SKM-1 (cell line): ENCODE measurements at regions not wholly inside any gene's neighbourhood (a gene's known extent, or its start where the extent isn't known, plus 50 kb on each side); places are given as distances from the start of the nearest gene placed in this dataset.
"Not testable (repeated sequence)": the region's sequence is repeated elsewhere in the genome, so short reads cannot be mapped to it uniquely, and the experiment has no call there.

Experiments
- DNase-seq: peaks from one replicate; lab custom pipeline; 2025; ENCODE audit not compliant: unreplicated experiment; lab: John Stamatoyannopoulos, UW

DNA sequence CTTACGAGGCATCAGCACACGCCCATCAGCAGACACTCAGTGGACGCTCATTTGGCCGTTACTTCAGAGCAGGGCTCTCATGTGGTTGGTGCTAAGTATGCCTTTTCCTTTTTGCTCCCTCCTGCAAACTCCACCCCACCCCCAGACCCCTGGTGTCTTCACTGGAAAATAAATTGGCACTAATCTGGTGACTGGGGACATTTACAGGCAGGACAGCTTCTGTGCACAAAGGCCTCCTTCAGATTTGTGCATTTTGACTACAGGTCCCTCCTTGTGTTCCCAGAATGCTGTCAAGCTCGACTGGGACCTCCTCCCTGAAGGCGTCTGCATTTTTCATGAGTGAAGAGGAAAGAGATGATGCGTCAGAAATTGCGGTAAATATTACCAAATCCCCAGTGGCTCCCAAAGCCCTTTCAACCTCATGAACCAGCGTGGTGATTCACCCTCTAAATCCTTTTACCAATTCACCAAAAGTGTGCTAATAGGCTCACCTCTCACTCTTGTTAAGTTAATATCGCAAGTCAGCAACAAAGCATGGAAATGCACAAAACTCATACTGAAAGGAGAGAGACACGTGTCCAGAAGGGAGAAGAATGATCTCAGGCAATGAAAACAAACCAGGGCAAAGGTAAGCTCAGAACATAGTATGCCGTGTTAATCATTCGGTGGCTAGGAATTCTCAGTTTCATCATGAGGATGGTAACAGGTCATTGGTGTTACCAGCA is 119.0 kb downstream of the NKX6-1 start:
- DNase-seq: no peak

DNA sequence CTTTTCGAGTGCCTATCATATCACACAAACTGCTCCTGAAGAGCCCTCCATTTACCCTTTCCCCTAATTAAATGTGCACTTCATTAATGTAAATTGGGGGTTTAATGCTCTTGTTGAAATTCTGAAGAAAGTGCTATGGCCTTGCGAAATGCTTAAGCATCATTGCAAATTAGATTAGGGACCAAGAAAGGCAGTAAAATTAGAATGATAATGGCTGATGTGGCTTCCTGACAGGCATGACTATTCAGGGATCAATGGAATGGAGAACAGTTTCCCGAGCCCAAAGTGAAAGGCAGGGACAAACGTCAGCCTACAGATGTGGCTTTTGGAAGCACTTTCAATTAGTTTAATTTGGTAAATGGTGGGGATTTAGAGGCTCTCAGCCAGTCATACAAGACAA is 120.1 kb downstream of the NKX6-1 start:
- no peak for DNase-seq

DNA sequence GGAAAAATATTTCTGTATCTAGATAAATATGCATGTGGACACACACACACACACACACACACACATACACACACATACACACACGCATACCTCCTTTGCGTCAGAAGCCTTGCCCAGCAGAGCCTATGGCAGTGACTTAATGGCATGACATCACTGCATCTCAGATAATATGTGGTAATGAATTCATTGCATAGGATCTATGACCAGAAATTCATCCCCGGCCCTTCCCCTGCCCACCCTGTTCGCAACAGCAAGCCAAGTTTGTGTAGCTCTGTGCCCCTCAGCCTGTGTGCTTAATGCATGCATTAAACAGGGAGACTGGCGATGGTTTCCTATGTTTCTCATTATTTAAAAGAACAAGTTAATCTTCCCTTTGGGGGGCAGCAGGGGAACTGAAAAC is 120.7 kb downstream of the NKX6-1 start:
- DNase-seq: no peak

DNA sequence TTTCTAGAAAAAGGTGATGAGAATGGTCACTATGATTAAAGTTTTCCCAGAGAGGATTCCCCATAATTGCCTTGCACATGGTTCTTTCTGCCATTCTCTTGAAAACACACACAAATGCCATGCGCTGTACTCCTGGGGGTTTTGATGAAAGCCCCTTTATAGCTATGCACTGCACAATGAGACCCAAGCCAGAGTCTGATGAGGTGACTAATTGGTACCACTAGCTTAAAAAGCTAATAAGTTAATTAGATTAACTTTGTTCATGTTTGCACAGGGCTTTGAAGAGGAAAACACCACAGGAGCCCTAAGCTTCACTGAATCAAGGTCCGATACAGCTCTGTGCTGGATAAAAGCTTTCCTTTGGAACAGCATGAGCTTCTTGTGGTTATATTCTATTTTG is 132.2 kb downstream of the NKX6-1 start:
- DNase-seq: no peak

DNA sequence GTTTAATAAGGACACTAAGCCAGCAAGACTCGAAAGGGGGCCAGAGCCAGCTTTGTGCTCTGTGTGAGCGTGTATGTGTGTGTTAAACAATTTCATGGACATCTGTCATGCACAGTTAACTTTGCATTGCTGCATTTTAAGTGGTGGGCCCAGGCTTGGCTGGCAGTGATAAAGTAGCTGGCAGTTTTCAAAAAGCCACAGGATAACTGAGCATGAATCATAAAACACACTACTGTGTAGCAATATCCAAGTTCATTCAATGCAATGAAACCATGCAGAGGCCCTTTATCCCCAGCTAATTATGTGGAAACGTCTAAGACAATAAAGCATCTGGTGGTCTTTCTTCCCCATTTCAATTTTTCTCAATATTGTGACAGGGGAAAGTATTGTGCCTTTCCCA is 132.9 kb downstream of the NKX6-1 start:
- DNase-seq: no peak

DNA sequence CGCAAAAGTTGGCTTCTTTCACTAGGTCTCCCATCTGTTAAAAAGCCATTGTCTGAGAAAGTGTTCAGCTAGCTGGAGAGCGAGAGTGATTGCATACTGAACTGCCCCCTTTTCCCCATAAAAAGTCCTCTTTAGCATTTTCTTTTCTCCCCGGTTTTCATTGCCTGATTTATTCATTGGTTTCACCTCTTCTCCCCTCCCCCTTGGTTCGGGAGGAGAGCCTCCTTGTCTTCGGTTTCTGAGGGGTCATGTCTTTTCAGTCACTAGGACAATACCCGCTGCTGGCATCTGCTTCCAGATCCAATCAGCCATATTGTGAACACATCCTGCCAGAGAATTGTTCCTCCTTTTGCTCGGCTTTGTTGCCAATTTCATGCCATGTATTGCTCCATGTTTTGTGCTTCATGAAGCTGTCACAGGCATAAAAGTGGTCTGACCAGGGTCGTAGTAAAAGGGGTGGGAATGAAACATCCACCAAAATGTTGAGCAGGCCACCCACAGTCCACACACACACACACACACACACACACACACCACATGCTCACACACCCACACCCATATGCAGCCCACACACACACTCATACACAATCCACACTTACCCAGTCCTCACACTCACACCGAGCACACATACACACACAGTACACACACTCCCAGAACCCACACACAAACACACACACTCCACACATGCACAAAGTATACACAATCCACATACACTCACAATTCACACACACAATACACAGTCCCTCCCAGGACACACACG is 136.0 kb downstream of the NKX6-1 start:
- no peak for DNase-seq

DNA sequence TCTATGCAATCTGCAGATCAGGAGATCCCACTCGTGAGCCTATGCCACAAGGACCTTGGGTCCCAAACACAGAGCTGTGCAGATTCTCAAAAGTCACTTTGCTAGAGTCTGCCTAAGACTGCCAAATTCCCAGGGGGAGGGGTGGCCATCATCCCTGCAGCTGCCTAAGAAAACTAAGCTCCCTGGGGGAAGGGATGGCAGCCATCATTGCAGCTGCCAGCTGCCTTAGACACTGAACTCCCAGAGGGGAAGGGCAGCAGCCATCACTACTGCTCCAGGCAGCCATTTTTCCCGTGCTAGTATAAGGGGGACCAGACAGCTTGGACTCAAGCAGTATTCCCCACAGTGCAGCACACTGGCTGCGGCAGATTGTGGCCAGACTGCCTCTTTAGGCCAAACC is 156.9 kb downstream of the NKX6-1 start:
- DNase-seq: no peak

DNA sequence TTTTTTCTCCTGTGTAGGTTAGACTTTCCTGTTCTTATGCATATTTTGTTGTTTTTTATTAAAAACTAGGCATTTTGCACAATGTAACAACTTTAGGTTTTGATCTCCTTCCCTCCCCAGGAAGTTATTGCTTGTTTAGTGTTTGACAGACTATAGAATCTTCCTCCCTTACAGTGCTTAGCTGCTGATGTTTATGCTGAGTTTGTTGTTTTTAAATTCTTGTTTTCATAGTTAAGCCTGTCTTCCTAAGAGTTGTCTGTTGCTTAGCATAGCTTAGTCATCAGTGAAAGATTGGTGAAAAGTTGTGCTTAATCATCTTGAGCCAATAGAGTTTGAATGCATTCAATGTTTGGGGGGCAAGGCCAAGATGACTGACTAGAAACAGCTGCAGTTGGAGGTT is 157.5 kb downstream of the NKX6-1 start:
- DNase-seq: no peak

DNA sequence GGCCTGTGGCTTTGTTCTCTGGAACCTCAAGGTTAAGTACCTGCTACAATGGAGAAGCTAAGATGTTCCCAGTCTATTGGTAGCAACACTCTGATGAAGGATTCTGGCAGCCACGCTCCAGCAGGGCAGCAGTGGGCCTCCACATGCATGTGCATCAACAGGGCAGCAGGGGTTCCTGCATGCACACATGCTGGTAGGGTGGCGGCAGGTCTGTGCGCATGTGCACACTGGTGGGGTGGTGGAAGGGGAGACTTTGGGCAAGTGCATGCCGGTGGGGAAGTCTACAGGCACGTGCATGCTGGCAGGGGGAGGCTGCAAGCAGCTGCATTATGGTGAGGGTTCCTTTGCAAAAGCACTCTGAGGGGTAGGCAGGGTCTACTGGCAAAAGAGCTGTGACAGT is 160.7 kb downstream of the NKX6-1 start:
- no peak for DNase-seq

DNA sequence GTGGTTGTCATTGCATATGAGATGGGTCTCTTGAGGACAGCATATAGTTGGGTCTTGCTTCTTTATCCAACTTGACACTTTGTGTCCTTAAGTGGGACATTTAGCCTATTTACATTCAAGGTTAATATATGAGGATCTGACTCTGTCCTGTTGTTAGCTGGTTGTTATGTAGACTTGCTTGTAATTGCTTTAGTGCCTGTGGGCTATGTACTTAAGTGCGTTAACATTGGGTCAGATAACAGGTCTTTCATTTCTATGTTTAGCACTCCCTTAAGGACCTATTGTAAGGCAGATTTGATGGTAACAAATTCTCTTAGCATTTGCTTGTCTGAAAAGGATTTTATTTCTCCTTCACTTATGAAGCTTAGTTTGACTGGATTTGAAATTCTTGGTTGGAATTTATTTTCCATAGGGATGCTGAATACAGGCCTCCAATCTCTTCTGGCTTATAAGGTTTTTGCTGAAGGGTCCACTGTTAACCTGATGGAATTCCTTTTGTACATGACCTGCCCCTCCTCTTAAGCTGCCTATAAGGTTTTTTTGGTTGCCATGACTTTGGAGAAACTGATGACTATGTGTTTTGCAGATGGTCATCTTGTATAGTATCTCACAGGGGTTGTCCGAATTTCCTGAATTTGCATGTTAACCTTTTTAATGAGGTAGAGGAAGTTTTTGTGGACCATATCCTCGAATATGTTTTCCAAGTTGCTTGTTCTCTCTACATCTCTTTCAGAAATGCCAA is 162.0 kb downstream of the NKX6-1 start:
- no peak for DNase-seq

DNA sequence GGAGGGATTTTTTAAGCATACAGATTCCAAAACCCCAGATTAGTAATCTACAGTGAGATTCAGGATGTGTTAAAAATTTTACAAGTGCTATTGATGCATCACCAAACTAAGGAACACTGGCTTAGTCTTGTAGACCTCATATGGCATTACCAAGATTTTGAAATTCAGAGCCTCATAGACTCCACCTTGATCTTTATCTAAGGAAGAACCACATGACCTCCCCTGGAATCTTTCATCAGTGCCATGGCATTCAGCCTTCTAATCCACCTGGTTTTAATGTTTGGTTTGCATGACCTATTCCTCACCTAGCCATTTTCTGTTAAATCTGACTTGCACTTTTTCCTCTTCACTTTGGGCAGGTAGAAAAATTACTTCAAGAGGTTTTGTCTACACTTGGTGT is 171.6 kb downstream of the NKX6-1 start:
- no peak for DNase-seq

DNA sequence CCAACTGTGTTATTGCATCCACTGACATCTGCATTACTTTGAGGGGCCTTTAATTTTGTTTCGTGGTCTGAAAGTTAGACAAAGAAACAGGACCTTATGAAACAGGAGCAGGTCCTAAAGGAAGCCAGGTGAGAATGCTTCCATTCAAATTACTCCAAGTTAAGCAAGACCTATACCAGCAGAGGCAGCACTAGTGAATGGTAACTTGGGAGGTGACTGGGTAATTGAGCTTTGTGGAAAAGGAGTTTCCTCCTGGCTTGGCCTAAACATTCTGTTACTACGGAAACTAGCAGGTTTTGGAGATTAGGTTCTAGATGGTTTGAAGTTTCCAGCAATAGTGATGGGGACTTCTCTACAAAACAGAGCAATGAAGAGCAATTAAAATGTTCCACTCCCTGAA is 173.5 kb downstream of the NKX6-1 start:
- no peak for DNase-seq

DNA sequence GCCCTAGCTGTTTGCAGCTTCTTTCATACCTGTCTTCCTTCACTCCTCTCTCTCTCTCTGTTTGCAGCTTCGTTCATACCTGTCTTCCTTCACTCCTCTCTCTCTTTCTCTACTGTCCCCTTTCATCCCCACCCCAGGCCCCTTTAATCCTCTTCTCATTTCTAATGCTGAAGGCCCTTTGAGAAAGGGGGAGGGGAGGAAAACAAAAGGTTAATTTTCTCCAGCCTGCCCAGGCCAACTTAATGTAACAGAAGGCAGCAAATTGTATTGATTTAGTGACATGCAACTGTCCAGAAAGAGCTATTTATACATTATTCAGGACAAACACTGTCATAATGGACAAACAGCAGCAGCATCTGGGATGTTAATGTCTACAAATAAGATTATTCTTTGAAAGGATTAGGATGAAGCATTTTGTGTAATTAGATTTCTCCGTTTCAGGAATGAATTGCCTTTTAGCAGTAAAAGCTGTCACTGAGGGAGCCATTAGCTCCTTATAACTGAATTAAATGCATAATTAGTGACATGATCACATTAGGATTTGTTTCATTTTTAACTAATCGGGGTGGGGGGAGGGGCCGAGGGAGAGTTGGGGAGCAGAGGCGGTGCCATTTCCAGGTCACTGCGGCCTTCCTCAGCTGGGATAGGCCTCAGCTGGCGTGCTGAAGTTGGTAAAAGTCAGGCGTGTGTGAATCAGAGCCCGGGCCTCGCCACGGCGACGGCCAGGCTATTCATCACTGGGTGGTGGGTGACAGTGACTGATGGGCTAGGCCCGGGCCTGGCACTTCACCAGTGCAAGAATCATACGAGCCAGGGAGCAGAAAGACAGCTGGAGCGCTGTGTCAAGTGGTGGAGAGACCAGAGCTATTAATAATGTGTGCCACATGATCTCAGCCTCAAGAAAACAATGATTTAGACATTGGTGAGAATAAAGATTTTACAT is 174.5 kb downstream of the NKX6-1 start:
- no peak for DNase-seq

DNA sequence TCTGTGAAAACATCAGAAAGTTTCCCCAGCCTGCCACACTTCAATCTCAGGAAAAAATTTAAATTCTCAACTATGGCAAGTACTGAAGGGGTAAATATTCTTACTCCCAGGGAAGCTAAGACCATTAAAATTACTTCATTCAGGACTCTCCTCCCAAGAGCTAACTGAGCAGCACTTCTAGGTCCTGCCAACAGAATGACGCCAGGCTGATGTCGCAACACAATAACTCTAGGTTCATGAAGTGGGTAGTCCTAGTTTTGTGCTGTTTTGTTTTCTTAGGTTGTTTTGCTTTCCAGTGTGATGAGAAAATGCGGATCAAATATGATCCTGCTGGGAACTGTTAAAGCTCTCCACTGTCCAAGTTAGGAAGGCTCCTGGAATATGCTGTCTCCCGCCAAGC is 180.0 kb downstream of the NKX6-1 start:
- DNase-seq: no peak

DNA sequence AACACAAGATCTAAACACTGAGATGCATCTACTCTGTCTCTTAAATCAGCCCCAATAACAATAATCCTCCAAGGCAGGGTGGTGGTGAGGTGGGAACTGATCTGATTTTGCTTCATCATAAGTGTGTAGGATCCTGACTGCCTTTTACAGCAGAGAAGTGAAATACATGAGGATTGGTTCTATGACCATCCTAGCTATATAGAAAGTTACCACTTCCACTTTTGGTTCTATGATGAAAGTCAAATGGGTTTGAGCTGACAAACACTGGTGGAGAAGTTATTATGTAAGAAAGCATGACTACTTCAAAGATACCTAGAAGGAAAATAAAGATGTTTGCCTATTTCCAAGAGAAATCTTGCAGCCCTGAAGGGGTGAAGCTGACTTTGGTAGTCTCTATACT is 181.6 kb downstream of the NKX6-1 start:
- peak; percentile 46 for DNase-seq

DNA sequence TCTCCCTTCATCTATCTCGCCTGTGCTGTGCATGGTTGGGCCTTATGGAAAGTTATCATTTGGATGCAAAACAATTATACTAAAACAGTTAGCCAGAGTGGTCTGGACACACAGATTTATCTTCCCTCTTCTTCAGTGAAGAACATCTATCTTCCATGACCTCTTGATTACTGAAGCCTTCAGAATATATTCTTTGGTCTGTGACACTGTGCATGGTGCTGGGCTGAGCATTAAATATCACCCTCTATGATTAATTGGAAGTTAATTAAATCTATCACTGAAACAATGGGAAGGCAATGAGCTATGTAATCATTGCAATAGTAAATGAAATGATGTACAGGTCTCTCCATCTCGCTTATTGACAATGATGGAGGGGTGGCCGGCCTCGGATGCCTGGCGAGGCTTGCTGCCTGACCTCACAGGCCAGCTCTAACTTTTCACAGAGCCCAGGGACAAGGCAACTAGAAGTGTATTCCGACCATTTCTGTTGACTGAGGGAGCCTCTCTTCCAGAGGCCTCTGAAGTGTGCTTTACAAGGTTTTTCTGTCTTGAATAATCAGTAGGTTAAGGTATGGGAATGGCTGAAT is 186.6 kb downstream of the NKX6-1 start:
- no peak for DNase-seq

DNA sequence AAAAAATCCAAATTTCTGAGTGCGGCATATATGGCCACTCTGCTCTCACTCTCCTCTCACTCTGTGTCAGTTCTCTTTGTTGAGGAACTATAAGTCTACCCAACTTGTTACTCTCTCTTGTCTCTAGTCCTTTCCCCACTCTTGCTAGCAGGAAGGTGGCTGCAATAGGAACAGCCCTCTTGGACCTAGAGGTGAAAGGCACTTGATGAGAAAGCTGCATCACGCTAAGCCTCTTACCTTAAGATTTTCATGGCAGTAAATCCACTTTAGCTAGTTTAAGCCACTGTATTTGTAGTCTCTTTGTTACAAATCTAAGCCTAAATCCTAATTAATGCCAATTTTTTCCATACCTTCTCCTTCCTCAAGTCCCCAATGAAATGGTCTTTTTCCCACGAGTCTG is 189.9 kb downstream of the NKX6-1 start:
- no peak for DNase-seq

DNA sequence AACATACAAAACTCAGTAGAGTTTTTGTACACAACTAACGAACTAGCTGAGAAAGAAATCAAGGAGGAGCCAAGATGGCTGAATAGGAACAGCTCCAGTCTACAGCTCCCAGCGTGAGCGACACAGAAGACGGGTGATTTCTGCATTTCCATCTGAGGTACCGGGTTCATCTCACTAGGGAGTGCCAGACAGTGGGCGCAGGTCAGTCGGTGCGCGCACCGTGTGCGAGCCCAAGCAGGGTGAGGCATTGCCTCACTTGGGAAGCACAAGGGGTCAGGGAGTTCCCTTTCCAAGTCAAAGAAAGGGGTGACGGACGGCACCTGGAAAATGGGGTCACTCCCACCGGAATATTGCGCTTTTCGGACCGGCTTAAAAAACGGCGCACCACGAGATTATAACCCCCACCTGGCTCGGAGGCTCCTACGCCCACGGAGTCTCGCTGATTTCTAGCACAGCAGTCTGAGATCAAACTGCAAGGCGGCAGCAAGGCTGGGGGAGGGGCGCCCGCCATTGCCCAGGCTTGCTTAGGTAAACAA is 200.3 kb downstream of the NKX6-1 start:
- DNase-seq: not testable (repeated sequence)

DNA sequence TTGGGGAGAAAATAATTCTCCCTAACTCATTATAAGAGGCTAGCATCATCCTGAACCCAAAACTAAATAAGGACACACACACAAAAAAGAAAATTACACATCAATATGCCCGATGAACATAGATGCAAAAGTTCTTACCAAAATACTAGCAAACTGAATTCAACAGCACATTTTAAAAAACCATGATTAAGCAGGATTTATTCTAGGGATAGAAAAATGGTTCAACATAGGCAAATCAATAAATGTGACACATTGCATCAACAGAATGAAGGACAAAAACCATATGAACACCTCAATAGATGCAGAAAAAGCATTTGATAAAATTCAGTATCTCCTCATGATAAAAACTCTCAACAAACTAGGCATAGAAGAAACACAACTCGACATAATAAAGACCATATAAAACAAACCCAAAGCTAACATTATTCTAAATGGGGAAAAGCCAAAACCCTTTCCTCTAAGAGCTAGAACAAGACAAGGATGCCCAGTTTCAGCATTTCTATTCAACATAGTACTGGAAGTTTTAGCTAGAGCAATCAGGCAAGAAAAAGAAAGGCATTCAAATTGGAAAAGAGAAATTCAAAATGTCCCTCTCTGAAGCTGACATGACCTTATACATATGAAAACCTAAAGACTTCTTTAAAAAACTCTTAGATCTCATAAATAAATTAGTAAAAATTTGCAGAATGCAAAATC is 200.9 kb downstream of the NKX6-1 start:
- DNase-seq: no peak

DNA sequence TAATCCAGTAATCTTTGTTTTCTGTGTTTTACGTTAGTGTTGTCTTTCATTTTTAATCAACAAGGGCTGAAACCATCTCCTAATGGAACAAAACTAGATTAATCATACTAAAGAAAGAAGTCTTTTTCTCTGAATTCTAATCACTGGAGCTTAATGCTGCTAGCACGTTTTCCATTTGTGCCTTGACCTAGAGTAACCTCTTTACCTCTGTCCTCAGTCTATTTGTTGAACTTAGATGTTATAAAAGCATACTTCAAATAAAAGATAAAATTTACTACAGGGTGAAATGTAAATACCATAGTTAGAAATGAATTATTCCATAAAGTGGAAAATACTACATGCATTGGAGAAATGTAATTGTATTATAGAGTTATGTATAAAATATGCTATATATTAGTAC is 207.1 kb downstream of the NKX6-1 start:
- DNase-seq: no peak
